ENCODE measurements at regions not wholly inside any gene's neighbourhood (a gene's known extent, or its start where the extent isn't known, plus 50 kb on each side); places are given as distances from the start of the nearest gene placed in this dataset.

GRCh38 chr9:82171271-82171670 is 182.7 kb downstream of the SPATA31D1 start:
- TF ChIP-seq CTCF (IDR thresholded peaks at IDR 0.05; ENCODE audit: borderline replicate concordance, extremely low read depth, low read length, poor library complexity, severe bottlenecking) (no peak), EZH2 (IDR thresholded peaks at IDR 0.05; ENCODE audit: borderline replicate concordance, low read depth, low read length, severe bottlenecking) (no peak)
